Small intestine (tissue), 7 donors: ENCODE measurements at regions not wholly inside any gene's neighbourhood (a gene's known extent, or its start where the extent isn't known, plus 50 kb on each side); places are given as distances from the start of the nearest gene placed in this dataset.

Experiments used
- DNase-seq, 2 donors: peaks; one replicate each; pipeline versions ENCODE4 v3.0.0 to v3.0.0-alpha.2; 2013
- FAIRE-seq: peaks from 2 replicates; lab custom pipeline; 2012; peaks lifted over from hg19 to GRCh38; lab: Jason Lieb, UNC
- H3K27ac ChIP-seq, 3 donors: one replicate each; pipeline ENCODE4 v1.5.1; 2013; ENCODE audit warnings: low read length in 2 of 3, mild to moderate bottlenecking in 2 of 3, control low read depth in 1 of 3, inconsistent platforms in 1 of 3, low read depth in 1 of 3, moderate library complexity in 1 of 3
- H3K27me3 ChIP-seq, 3 donors: one replicate each; pipeline ENCODE4 v1.6.1; 2013; ENCODE audit warnings: low read length in 3 of 3, inconsistent platforms in 1 of 3; ENCODE audit not compliant: control insufficient read depth in 3 of 3, insufficient read depth in 3 of 3
- H3K36me3 ChIP-seq, 3 donors: one replicate each; pipeline ENCODE4 v1.6.1; 2013; ENCODE audit warnings: low read length in 3 of 3, inconsistent platforms in 1 of 3, low read depth in 1 of 3, mild to moderate bottlenecking in 1 of 3, moderate library complexity in 1 of 3; ENCODE audit not compliant: control insufficient read depth in 3 of 3, insufficient read depth in 2 of 3
- H3K4me1 ChIP-seq, 3 donors: one replicate each; pipeline ENCODE4 v1.6.1; 2013; ENCODE audit warnings: low read length in 2 of 3, inconsistent platforms in 1 of 3, low read depth in 1 of 3, mild to moderate bottlenecking in 1 of 3, moderate library complexity in 1 of 3; ENCODE audit not compliant: control insufficient read depth in 3 of 3, insufficient read depth in 2 of 3
- H3K4me3 ChIP-seq, 3 donors: one replicate each; pipeline ENCODE4 v1.5.1; 2013; ENCODE audit warnings: low read length in 3 of 3, control low read depth in 1 of 3, inconsistent platforms in 1 of 3, low read depth in 1 of 3, mild to moderate bottlenecking in 1 of 3, moderate library complexity in 1 of 3
- H3K9me3 ChIP-seq, 2 donors: one replicate each; pipeline ENCODE4 v1.6.1; 2013; ENCODE audit warnings: low read depth in 1 of 2, low read length in 1 of 2; ENCODE audit not compliant: control insufficient read depth in 2 of 2, insufficient read depth in 1 of 2
- WGBS, 3 donors: extraction: QIAGEN DNeasy Blood & Tissue Kit; methylation state at CpG; one replicate each; pipeline ENCODE4 v1.1.7; 2013; 5-methylcytosine and 5-hydroxymethylcytosine counted together
- donor health status: healthy with polysubstance abuse.
- donor health status: control.
- donor health status: control.
- donor health status: Bipolar disorder and iron deficiency.
- donor health status: healthy.

DNA sequence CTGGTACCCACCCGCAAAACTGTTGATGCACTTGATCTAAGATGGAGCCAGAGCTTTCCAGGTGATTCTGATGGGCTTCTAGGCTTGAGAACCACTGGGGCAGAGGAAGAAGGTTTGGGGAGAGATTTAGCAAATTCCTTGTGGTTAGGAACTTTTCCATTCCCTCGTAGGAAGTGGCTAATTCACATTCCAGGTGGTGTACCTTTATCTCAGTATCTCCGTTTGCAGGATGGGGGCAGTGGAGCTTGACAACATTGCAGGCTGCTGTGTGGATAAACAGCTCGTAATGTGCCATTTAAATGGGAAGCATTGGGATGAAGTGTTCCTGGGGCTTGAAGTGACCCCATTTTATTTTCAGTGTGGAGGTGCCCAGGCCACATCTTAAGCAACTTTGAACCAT is 172.9 kb upstream of the IL12B start:
- Histone ChIP-seq H3K27me3 (no peaks in the 10 kb centered on the region), H3K4me1 (peaks cover 0 to 5% (median 0%) of the 10 kb centered on the region in 3 donors), H3K9me3 (no peaks in the 10 kb centered on the region), H3K36me3 (no peaks in the 10 kb centered on the region), H3K4me3 (no peak overlapping the region), H3K27ac (no peak overlapping the region)
- FAIRE-seq (no peak), DNase-seq (no peak)
- 80 to 94% (median 85%) methylated on average over 4 of the region's 4 CpGs for WGBS, 3 donors

DNA sequence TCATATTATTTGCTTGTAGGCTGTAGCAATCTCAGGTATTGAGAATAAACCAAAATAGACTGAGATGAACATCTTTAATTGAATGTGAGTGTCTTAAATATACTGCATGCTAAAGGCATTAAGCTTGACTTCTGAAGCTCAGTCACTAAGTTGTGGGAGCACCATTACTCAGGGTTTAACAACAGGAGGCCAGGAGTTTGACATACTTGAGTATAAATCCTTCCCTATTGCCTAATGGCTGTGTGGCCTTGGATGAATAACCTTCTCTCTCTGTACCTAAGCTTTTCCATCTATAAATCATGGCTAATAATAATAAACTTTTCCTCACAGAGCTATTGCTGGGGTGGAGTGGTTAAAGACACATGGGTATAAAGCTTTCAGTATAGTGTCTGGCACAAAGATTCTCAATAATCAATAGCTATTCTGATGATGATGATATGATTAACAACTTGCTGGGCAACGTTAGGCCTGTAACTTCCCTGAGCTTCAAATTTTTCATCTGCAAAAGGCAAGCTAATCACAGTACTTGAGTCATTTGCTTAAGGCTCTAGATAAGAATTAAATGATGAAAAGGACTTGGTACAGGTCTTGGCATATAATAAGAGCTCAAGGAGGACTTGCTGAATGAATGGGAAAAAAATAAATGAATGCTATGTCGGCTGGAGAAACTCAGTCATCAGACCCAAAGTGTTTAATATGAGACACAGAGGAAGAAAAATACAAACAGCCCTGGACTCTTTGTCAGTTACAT is 174.0 kb upstream of the IL12B start:
- FAIRE-seq = no peak
- 17 to 27% (median 23%) methylated on average over 2 of the region's 2 CpGs for WGBS, 3 donors
- H3K27ac ChIP-seq = peak overlapping the region in 1 of 3 donors; percentile 15

GRCh38 chr5:159504857-159505304 is 174.6 kb upstream of the IL12B start:
- WGBS, 3 donors = 23 to 26% (median 23%) methylated on average over 7 of the region's 7 CpGs
- Histone ChIP-seq H3K9me3 (no peaks in the 10 kb centered on the region), H3K27me3 (no peaks in the 10 kb centered on the region), H3K4me1 (peaks cover 0 to 5% (median 0%) of the 10 kb centered on the region in 3 donors), H3K36me3 (no peaks in the 10 kb centered on the region), H3K27ac (peak overlapping the region in 2 of 3 donors; percentile 15 to 39), H3K4me3 (no peak overlapping the region)
- FAIRE-seq (no peak), DNase-seq (peak; percentile 2 to 77)

More for the DNA sequence above, 174.0 kb upstream of the IL12B start:
- no peak overlapping the region for H3K4me3 ChIP-seq
- H3K27me3 ChIP-seq = no peaks in the 10 kb centered on the region
- no peaks in the 10 kb centered on the region for H3K9me3 ChIP-seq
- H3K36me3 ChIP-seq = no peaks in the 10 kb centered on the region
- DNase-seq = peak in 1 of 2 donors; percentile 9
- H3K4me1 ChIP-seq = peaks cover 0 to 5% (median 0%) of the 10 kb centered on the region in 3 donors

- FAIRE-seq (no peak), DNase-seq (no peak)
- Histone ChIP-seq H3K27me3 (no peaks in the 10 kb centered on the region), H3K9me3 (no peaks in the 10 kb centered on the region), H3K4me3 (no peak overlapping the region), H3K36me3 (no peaks in the 10 kb centered on the region), H3K27ac (no peak overlapping the region), H3K4me1 (peaks cover 0 to 5% (median 0%) of the 10 kb centered on the region in 3 donors)
- WGBS, 3 donors = 80 to 84% (median 80%) methylated on average over 2 of the region's 2 CpGs
Observed at GRCh38 chr5:159507055-159507454, 176.8 kb upstream of the IL12B start.

DNA sequence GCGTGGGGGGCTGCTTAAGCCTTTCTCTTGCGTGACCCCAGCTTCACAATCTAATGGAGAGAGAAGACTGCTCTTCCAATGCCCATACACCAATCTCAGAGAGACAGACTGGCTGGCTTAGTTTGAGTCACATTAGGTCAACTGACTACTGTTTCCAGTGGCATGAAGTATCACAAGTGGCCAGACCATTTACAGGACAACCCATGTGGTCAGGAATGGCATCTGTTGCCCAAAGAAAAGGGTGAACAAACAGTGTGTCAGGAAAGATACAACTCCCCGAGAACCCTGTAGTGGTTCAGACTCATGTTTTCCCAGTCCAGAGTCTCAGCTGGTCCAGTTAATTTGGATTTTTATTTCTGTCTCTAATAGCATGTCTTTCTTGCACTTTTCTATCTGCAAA is 177.4 kb upstream of the IL12B start:
- FAIRE-seq (no peak), DNase-seq (no peak)
- H3K27ac ChIP-seq = no peak overlapping the region
- H3K4me1 ChIP-seq = peaks cover 0 to 5% (median 0%) of the 10 kb centered on the region in 3 donors
- no peak overlapping the region for H3K4me3 ChIP-seq
- no peaks in the 10 kb centered on the region for H3K36me3 ChIP-seq
- H3K27me3 ChIP-seq = no peaks in the 10 kb centered on the region
- no peaks in the 10 kb centered on the region for H3K9me3 ChIP-seq
- WGBS, 3 donors = 81 to 90% (median 86%) methylated on average over 3 of the region's 3 CpGs

DNA sequence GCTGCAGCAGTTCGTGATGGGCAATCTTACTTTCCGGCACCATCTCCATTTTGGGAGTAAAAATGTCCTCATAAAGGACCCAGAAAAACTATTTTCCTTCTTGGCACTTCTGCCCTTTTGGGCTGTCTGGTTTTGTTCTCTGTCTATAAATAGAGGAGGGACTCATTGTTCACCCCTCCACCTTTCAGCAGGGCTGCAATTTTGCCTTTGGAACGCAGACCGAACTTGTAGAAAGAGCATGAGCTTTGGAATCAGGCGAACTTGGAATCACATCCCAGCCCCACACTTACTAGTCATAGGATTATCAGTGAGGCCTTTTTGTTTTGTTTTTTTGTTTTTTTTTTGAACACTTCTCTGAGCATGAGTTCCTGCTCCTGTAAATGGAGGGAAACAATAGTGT is 178.1 kb upstream of the IL12B start:
- no peak overlapping the region for H3K27ac ChIP-seq
- no peak for FAIRE-seq
- H3K27me3 ChIP-seq = no peaks in the 10 kb centered on the region
- H3K4me1 ChIP-seq = peaks cover 0 to 5% (median 0%) of the 10 kb centered on the region in 3 donors
- DNase-seq = no peak
- H3K4me3 ChIP-seq = no peak overlapping the region
- WGBS, 3 donors = 80 to 85% (median 83%) methylated on average over 5 of the region's 5 CpGs
- H3K36me3 ChIP-seq = no peaks in the 10 kb centered on the region
- no peaks in the 10 kb centered on the region for H3K9me3 ChIP-seq

DNA sequence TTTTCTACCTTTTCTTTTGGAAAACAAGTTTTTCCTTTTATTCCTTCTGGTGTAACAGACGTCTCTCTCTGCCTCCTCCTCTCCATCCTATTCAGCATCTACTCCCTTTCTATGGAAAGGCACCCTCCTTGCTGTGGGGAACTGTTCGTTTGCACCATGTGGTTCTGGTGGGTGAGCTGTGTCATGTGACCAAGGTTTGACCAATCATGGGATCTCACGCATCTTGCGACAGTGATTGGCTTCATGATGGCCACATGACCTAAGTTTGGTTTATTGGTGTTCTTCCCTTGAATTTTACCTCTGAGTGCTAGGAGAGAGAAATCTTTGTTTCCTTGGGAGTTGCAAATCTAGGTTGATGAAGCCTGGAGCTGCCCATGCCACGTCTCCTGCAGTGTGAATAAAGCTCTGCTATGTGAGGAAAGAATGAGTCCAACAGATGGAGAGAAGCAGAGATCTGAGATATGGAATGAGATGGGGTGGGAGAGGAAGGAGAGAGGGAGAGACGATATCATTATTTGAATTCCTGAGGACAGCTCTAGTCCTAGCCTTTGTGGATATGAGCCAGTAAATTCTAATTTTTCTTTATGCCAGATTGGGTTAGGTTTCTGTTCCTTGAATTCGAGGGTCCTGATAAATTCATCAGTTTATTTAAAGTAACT is 178.8 kb upstream of the IL12B start:
- no peak overlapping the region for H3K4me3 ChIP-seq
- no peak for FAIRE-seq
- no peak for DNase-seq
- no peaks in the 10 kb centered on the region for H3K36me3 ChIP-seq
- peaks cover 0 to 5% (median 0%) of the 10 kb centered on the region in 3 donors for H3K4me1 ChIP-seq
- no peaks in the 10 kb centered on the region for H3K27me3 ChIP-seq
- no peak overlapping the region for H3K27ac ChIP-seq
- WGBS, 3 donors = 74 to 78% (median 75%) methylated on average over 7 of the region's 7 CpGs
- H3K9me3 ChIP-seq = no peaks in the 10 kb centered on the region

- FAIRE-seq (no peak), DNase-seq (peak in 1 of 2 donors; percentile 15)
- no peaks in the 10 kb centered on the region for H3K36me3 ChIP-seq
- WGBS, 3 donors = 63 to 67% (median 66%) methylated on average over 3 of the region's 3 CpGs
- peaks cover 0 to under 1% (median 0%) of the 10 kb centered on the region in 3 donors for H3K4me1 ChIP-seq
- no peaks in the 10 kb centered on the region for H3K9me3 ChIP-seq
- no peaks in the 10 kb centered on the region for H3K27me3 ChIP-seq
- no peak overlapping the region for H3K4me3 ChIP-seq
- H3K27ac ChIP-seq = no peak overlapping the region
Observed at GRCh38 chr5:159510282-159510681, 180.0 kb upstream of the IL12B start.
